G401.6 (cell line): ENCODE measurements at regions not wholly inside any gene's neighbourhood (a gene's known extent, or its start where the extent isn't known, plus 50 kb on each side); places are given as distances from the start of the nearest gene placed in this dataset.
"Not testable (repeated sequence)": the region's sequence is repeated elsewhere in the genome, so short reads cannot be mapped to it uniquely, and the experiment has no call there.

Source experiments
- FAIRE-seq: peaks from 2 replicates; lab custom pipeline; 2012; peaks lifted over from hg19 to GRCh38; lab: Jason Lieb, UNC

DNA sequence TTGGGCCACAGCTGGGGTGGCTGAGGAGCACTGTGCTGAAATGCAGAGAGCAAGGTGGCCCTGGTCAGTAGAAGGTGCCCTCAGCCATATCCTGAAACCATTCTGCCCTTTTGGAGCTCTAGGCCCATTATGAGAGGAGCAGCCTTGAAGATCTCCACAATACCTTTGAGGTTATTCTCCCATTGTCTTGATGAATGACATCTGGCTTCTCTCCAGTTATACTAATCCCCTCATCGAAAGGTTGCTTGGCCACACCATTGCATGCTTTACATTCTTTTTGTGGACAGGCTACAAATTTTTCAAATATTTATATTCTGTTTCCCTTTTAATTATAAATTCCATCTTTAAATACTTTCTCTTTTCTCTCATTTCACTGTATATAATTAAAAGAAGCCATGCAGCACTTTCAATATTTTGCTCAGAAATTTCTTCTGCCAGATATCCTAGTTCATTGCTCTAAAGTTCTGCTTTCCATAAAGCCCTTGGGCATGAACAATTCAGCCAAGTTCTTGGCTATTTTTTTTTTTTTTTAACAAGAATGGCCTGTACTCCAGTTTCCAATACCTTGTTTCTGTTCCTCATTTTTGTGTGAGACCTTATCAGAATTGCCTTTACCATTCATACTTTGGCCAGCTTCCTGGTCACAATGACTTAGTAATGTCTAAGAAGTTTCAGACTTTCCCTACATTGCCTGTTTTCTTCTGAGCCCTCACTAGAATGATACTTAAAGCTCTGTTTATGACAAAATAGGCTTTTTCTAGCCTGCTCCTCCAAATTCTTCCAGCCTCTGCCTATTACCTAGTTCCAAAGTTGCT is 138.9 kb upstream of the SGO1 start:
- FAIRE-seq, result no peak

- no peak for FAIRE-seq
Measured at GRCh38 chr3:20323307-20323927, 137.4 kb upstream of the SGO1 start.

- no peak for FAIRE-seq
Measured at GRCh38 chr3:20322085-20322484, 136.1 kb upstream of the SGO1 start.

DNA sequence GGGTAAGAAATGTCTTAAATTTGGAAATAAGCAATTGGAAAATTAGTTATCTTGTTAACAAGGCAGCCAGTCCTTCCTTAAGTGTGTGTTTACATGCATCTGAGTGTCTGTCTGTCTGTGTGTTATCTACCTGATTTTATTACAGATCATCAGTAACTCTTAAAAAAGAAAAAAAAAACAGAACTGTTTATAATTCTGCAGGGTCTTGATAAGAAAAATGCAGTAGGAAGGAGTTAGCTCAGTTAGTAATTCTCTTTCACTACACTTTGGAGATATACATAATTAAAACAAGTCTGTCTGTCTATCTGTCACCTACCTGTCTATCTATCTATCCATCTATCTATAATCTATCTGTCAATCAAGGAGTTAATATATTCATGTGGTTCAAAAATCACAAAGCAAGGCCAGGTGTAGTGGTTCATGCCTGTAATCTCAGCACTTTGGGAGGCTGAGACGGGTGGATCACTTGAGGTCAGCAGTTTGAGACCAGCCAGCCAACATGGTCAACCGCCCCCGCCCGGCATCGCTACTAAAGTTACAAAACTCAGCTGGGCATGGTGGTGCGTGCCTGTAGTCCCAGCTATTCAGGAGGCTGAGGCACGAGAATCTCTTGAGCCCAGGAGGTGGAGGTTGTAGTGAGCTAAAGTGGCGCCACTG is 135.5 kb upstream of the SGO1 start:
- FAIRE-seq, result no peak

DNA sequence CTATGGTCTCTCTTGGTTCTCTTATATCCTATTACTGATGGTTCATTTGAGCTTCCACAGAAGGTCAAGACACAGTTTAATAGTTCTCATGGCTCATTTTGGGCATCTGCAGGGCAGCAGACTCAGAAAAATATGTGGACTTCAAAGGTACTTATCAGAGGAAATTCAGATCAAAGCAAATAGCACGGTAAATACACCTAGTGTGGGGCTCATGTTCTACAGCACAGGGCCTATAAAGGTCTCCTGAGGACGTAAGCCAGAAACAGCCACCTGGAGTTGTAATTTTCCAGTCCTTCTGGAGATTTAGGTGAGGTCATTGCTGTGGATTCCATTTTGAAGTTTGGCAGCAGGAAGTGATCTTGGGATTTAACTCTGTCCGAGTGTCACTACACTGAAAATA is 134.5 kb upstream of the SGO1 start:
- no peak for FAIRE-seq

DNA sequence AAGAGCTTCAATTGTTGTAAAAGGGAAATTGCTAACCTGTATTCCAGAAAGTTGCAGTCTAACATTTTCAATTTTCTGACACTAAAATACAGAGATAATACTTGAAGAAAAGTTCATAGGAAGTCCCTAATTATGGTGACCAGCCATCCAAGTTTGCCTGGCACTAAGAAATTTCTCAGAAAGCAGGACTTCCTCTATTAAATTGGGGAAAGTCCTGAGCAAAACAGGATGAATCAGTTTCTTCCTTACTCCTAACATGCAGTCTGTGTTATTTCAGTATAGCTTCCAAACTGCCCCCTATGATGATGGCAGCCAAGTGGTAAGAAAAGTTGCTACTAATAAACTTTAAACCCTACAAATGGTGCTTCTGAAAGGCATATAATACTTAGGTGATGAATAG is 133.5 kb upstream of the SGO1 start:
- FAIRE-seq, result no peak

- FAIRE-seq, result no peak
Measured at GRCh38 chr3:20317616-20318015, 131.6 kb upstream of the SGO1 start.

DNA sequence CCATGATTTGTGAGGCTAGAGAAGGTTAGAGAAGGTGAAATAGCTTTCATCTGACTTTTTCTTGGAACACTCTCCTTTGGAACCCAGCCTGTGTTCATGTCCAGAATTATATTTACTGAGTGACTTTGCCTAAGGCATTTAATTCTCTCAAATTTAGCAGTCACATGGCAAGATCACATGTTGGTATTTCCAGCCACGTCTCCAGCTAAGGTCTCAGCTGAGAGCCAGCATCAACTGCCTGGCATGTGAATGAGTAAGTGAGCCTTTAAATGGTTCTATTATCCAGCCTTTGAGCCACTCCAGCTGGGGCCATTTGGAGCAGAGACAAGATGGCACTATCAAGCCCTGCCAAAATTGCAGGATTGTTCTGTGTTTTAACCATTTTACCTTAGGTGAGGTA is 130.2 kb upstream of the SGO1 start:
- no peak for FAIRE-seq

DNA sequence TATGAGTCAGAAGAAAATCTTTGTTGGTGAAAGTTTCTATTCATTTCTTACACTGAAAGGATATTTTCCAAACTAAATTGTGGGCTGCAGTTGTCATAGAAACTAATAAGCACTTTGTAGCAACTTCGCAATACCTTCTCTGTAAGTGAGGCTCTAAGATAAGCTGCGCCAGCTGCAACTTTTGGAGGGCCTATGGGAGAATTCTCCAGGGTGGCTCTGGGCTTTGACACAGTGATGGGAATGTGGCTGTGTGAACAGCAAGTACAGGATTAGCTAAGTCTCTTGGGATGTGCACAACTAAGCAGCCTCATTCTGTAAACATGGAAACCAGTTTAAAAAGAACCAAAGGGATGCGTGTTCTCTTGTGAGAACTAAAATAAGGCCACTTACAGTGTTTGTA is 124.6 kb upstream of the SGO1 start:
- no peak for FAIRE-seq

DNA sequence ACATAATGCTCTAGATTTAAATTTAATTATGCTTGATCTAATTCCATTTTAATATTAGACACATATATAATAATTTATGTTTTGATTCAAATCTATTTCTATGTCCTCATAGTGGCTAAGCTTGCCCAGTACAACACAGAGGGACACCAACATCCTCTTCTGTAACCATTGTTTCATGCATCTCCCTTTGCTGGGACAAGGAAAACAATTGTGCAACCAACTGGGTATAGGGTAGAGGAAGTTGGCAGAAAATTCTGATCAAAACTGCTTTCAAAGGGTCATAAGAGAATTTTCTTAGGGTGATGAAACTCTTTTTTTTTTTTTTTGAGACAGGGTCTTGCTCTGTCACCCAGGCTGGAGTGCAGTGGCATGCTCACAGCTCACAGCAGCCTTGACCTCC is 121.4 kb upstream of the SGO1 start:
- no peak for FAIRE-seq

DNA sequence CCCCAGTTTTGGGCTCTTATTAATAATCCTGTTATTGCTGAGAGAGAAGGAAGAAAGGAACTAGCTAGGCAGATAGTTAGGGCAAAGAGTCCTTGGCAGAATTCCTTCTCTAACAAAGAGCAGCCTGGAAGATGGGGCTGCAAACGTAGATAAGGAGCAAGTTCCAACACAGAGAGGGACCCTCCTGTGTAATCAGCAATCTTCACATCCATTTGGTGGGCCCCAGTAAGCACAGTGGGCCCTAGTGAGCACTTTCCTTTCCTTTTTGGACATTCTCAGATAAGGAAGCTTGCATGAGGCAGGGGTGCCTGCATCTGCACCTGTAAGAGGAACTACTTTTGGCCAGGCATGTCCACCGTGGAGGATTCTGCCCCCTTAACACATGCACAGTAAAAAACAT is 119.6 kb upstream of the SGO1 start:
- no peak for FAIRE-seq

DNA sequence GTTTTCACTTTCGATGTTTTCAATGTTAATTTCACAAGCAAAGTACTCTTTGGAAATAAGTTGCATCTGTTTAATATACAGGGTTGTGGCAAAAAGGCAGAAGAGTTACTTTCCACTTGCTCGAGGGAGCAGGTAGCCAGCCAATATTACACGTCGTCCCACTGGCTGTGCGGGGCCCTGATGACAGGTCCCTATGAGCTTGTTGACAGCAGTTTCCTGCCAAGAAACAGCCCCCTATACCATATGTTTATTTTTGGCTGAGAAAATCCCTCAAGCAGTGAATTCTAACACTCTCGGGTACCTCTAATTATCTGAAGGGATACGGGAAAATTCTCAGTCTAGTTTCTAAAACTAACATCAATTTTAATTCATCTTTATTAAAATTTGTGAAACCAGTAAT is 116.8 kb upstream of the SGO1 start:
- FAIRE-seq, result no peak

DNA sequence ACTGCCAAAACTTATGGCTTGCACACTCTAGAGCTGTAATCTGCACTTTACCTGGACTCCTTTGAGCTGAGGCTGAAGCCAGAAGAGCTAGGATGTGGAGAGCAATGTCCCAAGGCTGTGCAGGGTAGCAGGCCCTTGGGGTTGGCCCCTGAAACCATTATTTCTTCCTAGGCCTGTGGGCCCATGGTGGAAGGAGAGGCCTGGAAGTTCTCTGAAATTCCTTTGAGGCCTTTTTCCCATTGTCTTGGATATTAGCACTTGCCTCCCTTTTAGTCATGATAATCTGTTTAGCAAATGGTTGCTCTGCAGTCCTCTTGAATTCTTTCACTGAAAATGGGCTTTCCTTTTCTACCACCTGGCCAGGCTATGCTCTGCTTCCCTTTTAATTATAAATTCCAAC is 102.0 kb upstream of the SGO1 start:
- FAIRE-seq, result no peak

- no peak for FAIRE-seq
Measured at GRCh38 chr3:20280257-20280656, 94.3 kb upstream of the SGO1 start.

DNA sequence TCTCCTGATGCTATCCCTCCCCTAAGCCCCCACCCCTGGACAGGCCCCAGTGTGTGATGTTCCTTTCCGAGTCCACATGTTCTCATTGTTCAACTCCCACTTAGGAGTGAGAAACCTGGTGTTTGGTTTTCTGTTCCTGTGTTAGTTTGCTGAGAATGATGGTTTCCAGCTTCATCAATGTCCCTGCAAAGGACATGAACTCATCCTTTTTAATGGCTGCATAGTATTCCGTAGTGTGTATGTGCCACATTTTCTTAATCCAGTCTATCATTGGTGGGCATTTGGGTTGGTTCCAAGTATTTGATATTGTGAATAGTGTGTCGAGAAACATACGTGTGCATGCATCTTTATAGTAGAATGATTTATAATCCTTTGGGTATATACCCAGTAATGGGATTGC is 80.0 kb upstream of the SGO1 start:
- FAIRE-seq, result not testable (repeated sequence)

DNA sequence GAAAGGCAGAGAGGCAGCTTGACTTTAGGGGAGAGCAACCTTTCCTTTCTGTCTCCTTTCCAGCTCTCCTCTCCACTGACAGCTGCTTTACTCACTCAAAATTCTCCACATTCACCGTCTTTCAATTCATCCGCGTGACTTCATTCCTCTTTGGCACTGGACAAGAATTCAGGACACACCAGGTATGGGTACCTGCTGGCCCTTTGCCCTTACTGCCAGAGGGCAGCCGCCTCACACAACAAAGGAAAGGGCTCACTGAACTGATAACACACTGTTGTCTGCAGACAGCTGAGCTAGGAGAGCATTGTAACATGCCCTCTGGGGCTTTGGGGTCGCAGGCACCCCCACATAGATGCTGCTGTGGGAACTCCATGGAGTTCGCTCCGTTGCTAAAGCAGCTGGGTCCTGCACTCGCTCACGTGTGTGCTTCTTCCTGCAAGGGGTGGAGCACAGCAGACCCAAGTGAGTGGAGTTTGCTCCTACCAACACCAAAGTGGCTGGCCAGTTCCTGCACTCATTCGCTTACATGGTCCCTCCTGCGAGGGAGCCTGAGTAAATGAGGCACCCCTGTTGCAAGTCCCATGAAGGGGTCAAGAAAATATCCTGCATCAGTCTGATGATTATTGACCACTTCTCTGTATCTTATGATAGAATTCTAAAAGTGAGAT is 79.0 kb upstream of the SGO1 start:
- FAIRE-seq, result no peak

DNA sequence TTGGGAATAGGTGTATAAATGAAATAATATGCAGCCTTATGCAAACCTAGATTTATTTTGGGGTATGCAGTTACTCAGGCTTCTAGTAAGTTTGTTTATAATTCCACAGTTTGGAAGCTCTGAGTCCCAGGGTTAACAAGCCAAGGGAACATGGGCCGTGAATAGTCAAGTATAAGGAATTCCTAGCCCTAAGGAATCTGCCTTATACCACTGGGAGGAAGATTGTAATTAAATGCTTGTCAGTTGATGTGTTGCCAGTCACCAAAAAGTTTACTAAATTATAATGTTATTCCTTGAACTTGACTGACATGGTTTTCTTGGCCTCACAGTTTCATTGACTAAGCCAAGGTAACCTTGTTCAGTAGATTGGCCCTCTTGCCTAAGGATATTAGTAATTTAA is 72.4 kb upstream of the SGO1 start:
- FAIRE-seq, result no peak

DNA sequence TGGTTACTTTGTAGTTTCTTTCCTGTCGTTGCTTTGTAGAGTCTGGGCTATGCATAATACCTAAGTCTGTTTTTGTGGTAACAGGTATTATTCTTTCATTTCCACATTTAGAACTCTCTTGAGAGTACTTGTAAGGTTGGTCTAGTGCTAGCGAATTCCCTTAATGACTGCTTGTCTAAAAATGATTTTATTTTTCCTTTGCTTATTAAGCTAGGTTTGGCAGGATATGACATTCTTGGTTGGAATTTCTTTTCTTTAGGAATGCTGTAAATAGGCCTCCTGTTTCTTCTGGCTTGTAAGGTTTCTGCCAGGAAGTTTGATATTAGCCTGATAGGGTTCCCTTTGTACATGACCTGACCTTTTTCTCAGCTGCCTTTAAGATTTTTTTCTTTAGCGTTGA is 70.1 kb upstream of the SGO1 start:
- no peak for FAIRE-seq

GRCh38 chr3:20254268-20255117 is 68.5 kb upstream of the SGO1 start:
- no peak for FAIRE-seq

DNA sequence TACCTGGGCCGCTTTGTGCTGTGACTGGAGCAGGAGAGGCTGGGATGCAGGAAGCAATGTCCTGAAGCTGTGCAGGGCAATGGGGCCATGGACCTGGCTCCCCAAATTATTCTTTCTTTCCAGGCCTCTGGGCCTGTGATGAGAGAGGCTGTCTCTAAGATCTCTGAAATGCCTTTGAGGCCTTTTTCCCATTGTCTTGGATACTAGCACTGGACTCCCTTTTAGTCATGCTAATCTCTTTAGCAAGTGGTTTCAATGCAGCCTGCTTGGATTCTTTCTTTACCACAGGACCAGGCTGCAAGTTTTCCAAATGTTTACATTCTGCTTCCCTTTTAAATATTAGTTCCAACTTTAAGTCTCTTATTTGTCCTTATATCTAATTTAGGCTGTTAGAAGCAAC is 64.8 kb upstream of the SGO1 start:
- no peak for FAIRE-seq

- no peak for FAIRE-seq
Measured at GRCh38 chr3:20250314-20250713, 64.3 kb upstream of the SGO1 start.

DNA sequence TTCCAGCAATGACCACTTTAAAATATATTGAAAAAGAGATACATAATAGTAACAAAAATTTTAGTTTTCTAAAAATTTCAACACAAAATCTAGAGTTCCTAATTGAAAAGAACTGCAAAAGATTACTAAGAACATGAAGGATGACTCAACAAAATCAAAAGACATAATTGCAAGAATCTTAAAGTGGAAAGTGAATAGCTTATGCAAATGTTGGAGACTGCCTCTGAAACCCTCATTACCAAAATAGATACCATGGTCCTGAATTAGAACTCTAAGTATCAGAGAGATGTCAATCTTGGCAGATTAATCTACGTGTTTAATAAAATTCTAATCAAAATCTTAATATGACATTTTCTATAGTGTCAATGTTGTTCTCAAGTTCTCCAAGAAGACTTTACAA is 60.7 kb upstream of the SGO1 start:
- no peak for FAIRE-seq
